GM23338 (cell line): ENCODE measurements at regions not wholly inside any gene's neighbourhood (a gene's known extent, or its start where the extent isn't known, plus 50 kb on each side); places are given as distances from the start of the nearest gene placed in this dataset.

Experiments used
- ATAC-seq: fragments of 200-7000 bp; cut with Tn5 transposase; 3 replicates; pipeline ENCODE4 v1.9.1; 2020
- DNase-seq: peaks from one replicate; pipeline ENCODE4 v3.0.0-alpha.2; 2015; ENCODE audit warnings: low spot score
- H2AFZ ChIP-seq: fragments of 200-600 bp; sonication (generic); 2 replicates; pipeline ENCODE4 v1.8.0; 2016; ENCODE audit warnings: antibody characterized with exemption, mild to moderate bottlenecking, moderate library complexity
- H3F3A ChIP-seq: fragments of 200-600 bp; sonication (generic); replicated peaks from 2 replicates; pipeline ENCODE4 v1.8.0; 2017; ENCODE audit warnings: antibody characterized with exemption, mixed run types, low read depth
- H3K27ac ChIP-seq: fragments of 200-600 bp; sonication (generic); 2 replicates; pipeline ENCODE4 v1.6.1; 2016; ENCODE audit warnings: low read depth
- H3K27me3 ChIP-seq: fragments of 200-600 bp; sonication (generic); 2 replicates; pipeline ENCODE4 v1.8.0; 2016; ENCODE audit warnings: mild to moderate bottlenecking, mixed run types, moderate library complexity; ENCODE audit not compliant: insufficient read depth
- H3K36me3 ChIP-seq: fragments of 200-600 bp; sonication (generic); 2 replicates; pipeline ENCODE4 v1.8.0; 2016; ENCODE audit warnings: mild to moderate bottlenecking; ENCODE audit not compliant: insufficient read depth
- H3K4me1 ChIP-seq: fragments of 200-600 bp; sonication (generic); 2 replicates; pipeline ENCODE4 v1.8.0; 2016; ENCODE audit warnings: mild to moderate bottlenecking, moderate library complexity; ENCODE audit not compliant: insufficient read depth
- H3K4me2 ChIP-seq: fragments of 200-600 bp; sonication (generic); 2 replicates; pipeline ENCODE4 v1.7.1; 2017; ENCODE audit warnings: mixed run types
- H3K4me3 ChIP-seq: fragments of 200-600 bp; sonication (generic); 2 replicates; pipeline ENCODE4 v1.6.1; 2016; ENCODE audit warnings: mixed run types
- H3K79me2 ChIP-seq: fragments of 200-600 bp; sonication (generic); replicated peaks from 2 replicates; pipeline ENCODE4 v1.8.0; 2017; ENCODE audit warnings: mild to moderate bottlenecking; ENCODE audit not compliant: insufficient read depth
- H3K9me2 ChIP-seq: fragments of 200-600 bp; sonication (generic); 2 replicates; pipeline ENCODE4 v1.8.0; 2017; ENCODE audit not compliant: insufficient read depth
- H4K20me1 ChIP-seq: fragments of 200-600 bp; sonication (generic); replicated peaks from 2 replicates; pipeline ENCODE4 v1.8.0; 2017; ENCODE audit warnings: mild to moderate bottlenecking; ENCODE audit not compliant: insufficient read depth
- H3K27ac Mint-ChIP-seq: 2 replicates; pipeline ENCODE4 v1.8.0; 2020; ENCODE audit warnings: inconsistent platforms, mild to moderate bottlenecking, moderate library complexity, mixed read lengths
- H3K27me3 Mint-ChIP-seq: 3 replicates; pipeline ENCODE4 v1.8.0; 2022; ENCODE audit warnings: low read depth, mild to moderate bottlenecking, moderate library complexity, mixed read lengths, inconsistent platforms; ENCODE audit not compliant: insufficient read depth, poor library complexity
- H3K36me3 Mint-ChIP-seq: 3 replicates; pipeline ENCODE4 v1.8.0; 2021; ENCODE audit warnings: low read depth, mild to moderate bottlenecking, inconsistent platforms, moderate library complexity, mixed read lengths
- H3K4me1 Mint-ChIP-seq: 3 replicates; pipeline ENCODE4 v1.8.0; 2020; ENCODE audit warnings: mild to moderate bottlenecking, inconsistent platforms, mixed read lengths
- H3K4me3 Mint-ChIP-seq: 3 replicates; pipeline ENCODE4 v1.8.0; 2021; ENCODE audit warnings: moderate library complexity, mild to moderate bottlenecking, inconsistent platforms, mixed read lengths
- H3K9me3 Mint-ChIP-seq: 3 replicates; pipeline ENCODE4 v1.8.0; 2020; ENCODE audit warnings: moderate library complexity, mild to moderate bottlenecking, inconsistent platforms, mixed read lengths
- CREB1 ChIP-seq: fragments of 250-450 bp; sonication (Bioruptor Pico); IDR thresholded peaks from 2 replicates; pipeline ENCODE4 v1.5.0; 2020; ENCODE audit warnings: low read depth, mild to moderate bottlenecking, moderate library complexity
- EZH2 ChIP-seq: fragments of 200-600 bp; sonication (generic); IDR thresholded peaks from one replicate; pipeline ENCODE4 v1.8.0; 2017; ENCODE audit warnings: antibody characterized with exemption, mild to moderate bottlenecking, low read depth; ENCODE audit not compliant: unreplicated experiment
- EZH2phosphoT487 ChIP-seq: fragments of 200-600 bp; sonication (generic); IDR thresholded peaks from one replicate; pipeline ENCODE4 v1.8.1; 2018; ENCODE audit warnings: antibody characterized with exemption; ENCODE audit not compliant: unreplicated experiment
- JUNB ChIP-seq: IDR thresholded peaks from one replicate; pipeline ENCODE4 v1.6.1; 2016; ENCODE audit warnings: antibody characterized with exemption; ENCODE audit not compliant: unreplicated experiment
- NANOG ChIP-seq: IDR thresholded peaks from 2 replicates; pipeline ENCODE4 v1.6.1; 2016; ENCODE audit warnings: antibody characterized with exemption, borderline replicate concordance
- POLR2AphosphoS5 ChIP-seq: IDR thresholded peaks from 2 replicates; pipeline ENCODE4 v1.6.1; 2016; ENCODE audit warnings: antibody characterized with exemption, low read depth
- STAT1 ChIP-seq: IDR thresholded peaks from one replicate; pipeline ENCODE4 v1.6.1; 2016; ENCODE audit warnings: antibody characterized with exemption; ENCODE audit not compliant: unreplicated experiment
- ZNF114 ChIP-seq: fragments of 250-450 bp; sonication (Bioruptor Pico); IDR thresholded peaks from 2 replicates; pipeline ENCODE4 v1.5.0; 2020; ENCODE audit warnings: mild to moderate bottlenecking, moderate library complexity
- ZNF331 ChIP-seq: fragments of 250-450 bp; sonication (Bioruptor Pico); IDR thresholded peaks from 2 replicates; pipeline ENCODE4 v1.5.0; 2020; ENCODE audit warnings: low read depth, mild to moderate bottlenecking, moderate library complexity
- TF ChIP-seq, protein P1 (sequence below): IDR thresholded peaks from one replicate; pipeline ENCODE4 v1.6.1; 2018; ENCODE audit warnings: antibody characterized with exemption; ENCODE audit not compliant: unreplicated experiment
- TF ChIP-seq, protein P2 (sequence below): IDR thresholded peaks from 2 replicates; pipeline ENCODE4 v1.6.1; 2016; ENCODE audit warnings: antibody characterized with exemption
- TF ChIP-seq, protein P3 (sequence below): fragments of 250-450 bp; sonication (Bioruptor Pico); IDR thresholded peaks from 2 replicates; pipeline ENCODE4 v1.5.0; 2020; ENCODE audit warnings: mild to moderate bottlenecking, moderate library complexity
- TF ChIP-seq, protein P4 (sequence below), 2 experiments: fragments of 200-600 bp in 1 of 2; sonication (generic) in 1 of 2; conservative IDR thresholded peaks; 2 replicates each; pipeline versions ENCODE4 v1.5.1 to v1.6.1; 2016 to 2017; ENCODE audit warnings: antibody characterized with exemption in 2 of 2, low read depth in 2 of 2, mild to moderate bottlenecking in 2 of 2, moderate library complexity in 1 of 2

DNA sequence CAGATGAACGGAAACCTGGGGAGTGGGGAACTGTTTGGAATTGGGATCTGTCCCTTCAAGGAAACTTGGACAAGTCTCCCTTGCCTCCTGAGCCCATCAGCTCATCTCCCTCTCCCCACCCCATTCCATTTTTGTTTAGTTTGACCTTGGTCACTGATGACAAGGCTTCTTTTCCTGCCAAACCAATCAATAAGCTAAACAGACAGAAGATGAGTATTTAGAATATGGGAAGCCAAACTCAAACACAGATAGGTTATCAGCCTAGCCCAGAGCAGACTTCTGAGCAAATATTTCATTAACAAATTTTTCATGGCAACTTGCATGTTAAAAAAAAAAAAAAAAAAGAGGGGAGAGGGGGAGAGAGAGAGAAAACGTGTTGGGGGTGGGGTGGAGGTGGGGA, 337.2 kb upstream of the PROX1 start:
- Histone ChIP-seq H3K9me2 (0 out of 2 replicates have a peak, but pooled peaks cover 7% of the 10 kb centered on the region), H3K79me2 (no peaks in the 10 kb centered on the region), H3K36me3 (no peaks in the 10 kb centered on the region), H3K27ac (no peak overlapping the region), H4K20me1 (no peaks in the 10 kb centered on the region), H2AFZ (no peak overlapping the region), H3F3A (no peaks in the 10 kb centered on the region), H3K4me2 (no peak overlapping the region), H3K4me1 (peaks cover 4% of the 10 kb centered on the region; the same call in 1 of the 2 replicates), H3K4me3 (no peak overlapping the region), H3K27me3 (no peaks in the 10 kb centered on the region)
- peaks cover 9% of the 10 kb centered on the region for H3K27me3 Mint-ChIP-seq
- H3K4me1 Mint-ChIP-seq: peaks cover 26% of the 10 kb centered on the region
- H3K27ac Mint-ChIP-seq: no peak overlapping the region
- no peaks in the 10 kb centered on the region for H3K36me3 Mint-ChIP-seq
- no peaks in the 10 kb centered on the region; the same call in 2 of the 3 replicates for H3K9me3 Mint-ChIP-seq
- DNase-seq (no peak), ATAC-seq (no peak)
- H3K4me3 Mint-ChIP-seq: no peak overlapping the region
- TF ChIP-seq ZNF331 (CRISPR knock-in tag) (no peak), JUNB (no peak), POLR2AphosphoS5 (no peak), NANOG (no peak), EZH2 (no peak), STAT1 (no peak), ZNF114 (no peak), CREB1 (CRISPR knock-in tag) (no peak), EZH2phosphoT487 (no peak)
- TF ChIP-seq, protein P1, sequence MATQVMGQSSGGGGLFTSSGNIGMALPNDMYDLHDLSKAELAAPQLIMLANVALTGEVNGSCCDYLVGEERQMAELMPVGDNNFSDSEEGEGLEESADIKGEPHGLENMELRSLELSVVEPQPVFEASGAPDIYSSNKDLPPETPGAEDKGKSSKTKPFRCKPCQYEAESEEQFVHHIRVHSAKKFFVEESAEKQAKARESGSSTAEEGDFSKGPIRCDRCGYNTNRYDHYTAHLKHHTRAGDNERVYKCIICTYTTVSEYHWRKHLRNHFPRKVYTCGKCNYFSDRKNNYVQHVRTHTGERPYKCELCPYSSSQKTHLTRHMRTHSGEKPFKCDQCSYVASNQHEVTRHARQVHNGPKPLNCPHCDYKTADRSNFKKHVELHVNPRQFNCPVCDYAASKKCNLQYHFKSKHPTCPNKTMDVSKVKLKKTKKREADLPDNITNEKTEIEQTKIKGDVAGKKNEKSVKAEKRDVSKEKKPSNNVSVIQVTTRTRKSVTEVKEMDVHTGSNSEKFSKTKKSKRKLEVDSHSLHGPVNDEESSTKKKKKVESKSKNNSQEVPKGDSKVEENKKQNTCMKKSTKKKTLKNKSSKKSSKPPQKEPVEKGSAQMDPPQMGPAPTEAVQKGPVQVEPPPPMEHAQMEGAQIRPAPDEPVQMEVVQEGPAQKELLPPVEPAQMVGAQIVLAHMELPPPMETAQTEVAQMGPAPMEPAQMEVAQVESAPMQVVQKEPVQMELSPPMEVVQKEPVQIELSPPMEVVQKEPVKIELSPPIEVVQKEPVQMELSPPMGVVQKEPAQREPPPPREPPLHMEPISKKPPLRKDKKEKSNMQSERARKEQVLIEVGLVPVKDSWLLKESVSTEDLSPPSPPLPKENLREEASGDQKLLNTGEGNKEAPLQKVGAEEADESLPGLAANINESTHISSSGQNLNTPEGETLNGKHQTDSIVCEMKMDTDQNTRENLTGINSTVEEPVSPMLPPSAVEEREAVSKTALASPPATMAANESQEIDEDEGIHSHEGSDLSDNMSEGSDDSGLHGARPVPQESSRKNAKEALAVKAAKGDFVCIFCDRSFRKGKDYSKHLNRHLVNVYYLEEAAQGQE: no peak
- TF ChIP-seq, protein P2, sequence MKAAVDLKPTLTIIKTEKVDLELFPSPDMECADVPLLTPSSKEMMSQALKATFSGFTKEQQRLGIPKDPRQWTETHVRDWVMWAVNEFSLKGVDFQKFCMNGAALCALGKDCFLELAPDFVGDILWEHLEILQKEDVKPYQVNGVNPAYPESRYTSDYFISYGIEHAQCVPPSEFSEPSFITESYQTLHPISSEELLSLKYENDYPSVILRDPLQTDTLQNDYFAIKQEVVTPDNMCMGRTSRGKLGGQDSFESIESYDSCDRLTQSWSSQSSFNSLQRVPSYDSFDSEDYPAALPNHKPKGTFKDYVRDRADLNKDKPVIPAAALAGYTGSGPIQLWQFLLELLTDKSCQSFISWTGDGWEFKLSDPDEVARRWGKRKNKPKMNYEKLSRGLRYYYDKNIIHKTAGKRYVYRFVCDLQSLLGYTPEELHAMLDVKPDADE: no peak
- TF ChIP-seq, protein P3, sequence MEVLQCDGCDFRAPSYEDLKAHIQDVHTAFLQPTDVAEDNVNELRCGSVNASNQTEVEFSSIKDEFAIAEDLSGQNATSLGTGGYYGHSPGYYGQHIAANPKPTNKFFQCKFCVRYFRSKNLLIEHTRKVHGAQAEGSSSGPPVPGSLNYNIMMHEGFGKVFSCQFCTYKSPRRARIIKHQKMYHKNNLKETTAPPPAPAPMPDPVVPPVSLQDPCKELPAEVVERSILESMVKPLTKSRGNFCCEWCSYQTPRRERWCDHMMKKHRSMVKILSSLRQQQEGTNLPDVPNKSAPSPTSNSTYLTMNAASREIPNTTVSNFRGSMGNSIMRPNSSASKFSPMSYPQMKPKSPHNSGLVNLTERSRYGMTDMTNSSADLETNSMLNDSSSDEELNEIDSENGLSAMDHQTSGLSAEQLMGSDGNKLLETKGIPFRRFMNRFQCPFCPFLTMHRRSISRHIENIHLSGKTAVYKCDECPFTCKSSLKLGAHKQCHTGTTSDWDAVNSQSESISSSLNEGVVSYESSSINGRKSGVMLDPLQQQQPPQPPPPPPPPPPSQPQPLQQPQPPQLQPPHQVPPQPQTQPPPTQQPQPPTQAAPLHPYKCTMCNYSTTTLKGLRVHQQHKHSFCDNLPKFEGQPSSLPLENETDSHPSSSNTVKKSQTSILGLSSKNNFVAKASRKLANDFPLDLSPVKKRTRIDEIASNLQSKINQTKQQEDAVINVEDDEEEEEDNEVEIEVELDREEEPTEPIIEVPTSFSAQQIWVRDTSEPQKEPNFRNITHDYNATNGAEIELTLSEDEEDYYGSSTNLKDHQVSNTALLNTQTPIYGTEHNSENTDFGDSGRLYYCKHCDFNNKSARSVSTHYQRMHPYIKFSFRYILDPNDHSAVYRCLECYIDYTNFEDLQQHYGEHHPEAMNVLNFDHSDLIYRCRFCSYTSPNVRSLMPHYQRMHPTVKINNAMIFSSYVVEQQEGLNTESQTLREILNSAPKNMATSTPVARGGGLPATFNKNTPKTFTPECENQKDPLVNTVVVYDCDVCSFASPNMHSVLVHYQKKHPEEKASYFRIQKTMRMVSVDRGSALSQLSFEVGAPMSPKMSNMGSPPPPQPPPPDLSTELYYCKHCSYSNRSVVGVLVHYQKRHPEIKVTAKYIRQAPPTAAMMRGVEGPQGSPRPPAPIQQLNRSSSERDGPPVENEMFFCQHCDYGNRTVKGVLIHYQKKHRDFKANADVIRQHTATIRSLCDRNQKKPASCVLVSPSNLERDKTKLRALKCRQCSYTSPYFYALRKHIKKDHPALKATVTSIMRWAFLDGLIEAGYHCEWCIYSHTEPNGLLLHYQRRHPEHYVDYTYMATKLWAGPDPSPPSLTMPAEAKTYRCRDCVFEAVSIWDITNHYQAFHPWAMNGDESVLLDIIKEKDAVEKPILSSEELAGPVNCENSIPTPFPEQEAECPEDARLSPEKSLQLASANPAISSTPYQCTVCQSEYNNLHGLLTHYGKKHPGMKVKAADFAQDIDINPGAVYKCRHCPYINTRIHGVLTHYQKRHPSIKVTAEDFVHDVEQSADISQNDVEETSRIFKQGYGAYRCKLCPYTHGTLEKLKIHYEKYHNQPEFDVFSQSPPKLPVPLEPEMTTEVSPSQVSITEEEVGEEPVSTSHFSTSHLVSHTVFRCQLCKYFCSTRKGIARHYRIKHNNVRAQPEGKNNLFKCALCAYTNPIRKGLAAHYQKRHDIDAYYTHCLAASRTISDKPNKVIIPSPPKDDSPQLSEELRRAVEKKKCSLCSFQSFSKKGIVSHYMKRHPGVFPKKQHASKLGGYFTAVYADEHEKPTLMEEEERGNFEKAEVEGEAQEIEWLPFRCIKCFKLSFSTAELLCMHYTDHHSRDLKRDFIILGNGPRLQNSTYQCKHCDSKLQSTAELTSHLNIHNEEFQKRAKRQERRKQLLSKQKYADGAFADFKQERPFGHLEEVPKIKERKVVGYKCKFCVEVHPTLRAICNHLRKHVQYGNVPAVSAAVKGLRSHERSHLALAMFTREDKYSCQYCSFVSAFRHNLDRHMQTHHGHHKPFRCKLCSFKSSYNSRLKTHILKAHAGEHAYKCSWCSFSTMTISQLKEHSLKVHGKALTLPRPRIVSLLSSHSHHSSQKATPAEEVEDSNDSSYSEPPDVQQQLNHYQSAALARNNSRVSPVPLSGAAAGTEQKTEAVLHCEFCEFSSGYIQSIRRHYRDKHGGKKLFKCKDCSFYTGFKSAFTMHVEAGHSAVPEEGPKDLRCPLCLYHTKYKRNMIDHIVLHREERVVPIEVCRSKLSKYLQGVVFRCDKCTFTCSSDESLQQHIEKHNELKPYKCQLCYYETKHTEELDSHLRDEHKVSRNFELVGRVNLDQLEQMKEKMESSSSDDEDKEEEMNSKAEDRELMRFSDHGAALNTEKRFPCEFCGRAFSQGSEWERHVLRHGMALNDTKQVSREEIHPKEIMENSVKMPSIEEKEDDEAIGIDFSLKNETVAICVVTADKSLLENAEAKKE (CRISPR knock-in tag): no peak
- TF ChIP-seq, protein P4, sequence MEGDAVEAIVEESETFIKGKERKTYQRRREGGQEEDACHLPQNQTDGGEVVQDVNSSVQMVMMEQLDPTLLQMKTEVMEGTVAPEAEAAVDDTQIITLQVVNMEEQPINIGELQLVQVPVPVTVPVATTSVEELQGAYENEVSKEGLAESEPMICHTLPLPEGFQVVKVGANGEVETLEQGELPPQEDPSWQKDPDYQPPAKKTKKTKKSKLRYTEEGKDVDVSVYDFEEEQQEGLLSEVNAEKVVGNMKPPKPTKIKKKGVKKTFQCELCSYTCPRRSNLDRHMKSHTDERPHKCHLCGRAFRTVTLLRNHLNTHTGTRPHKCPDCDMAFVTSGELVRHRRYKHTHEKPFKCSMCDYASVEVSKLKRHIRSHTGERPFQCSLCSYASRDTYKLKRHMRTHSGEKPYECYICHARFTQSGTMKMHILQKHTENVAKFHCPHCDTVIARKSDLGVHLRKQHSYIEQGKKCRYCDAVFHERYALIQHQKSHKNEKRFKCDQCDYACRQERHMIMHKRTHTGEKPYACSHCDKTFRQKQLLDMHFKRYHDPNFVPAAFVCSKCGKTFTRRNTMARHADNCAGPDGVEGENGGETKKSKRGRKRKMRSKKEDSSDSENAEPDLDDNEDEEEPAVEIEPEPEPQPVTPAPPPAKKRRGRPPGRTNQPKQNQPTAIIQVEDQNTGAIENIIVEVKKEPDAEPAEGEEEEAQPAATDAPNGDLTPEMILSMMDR (conservative IDR thresholded peaks at IDR 0.05; ENCODE audit: low read depth in 2 of 2): no peak
